Tibial nerve (tissue), 4 donors: ENCODE measurements at regions not wholly inside any gene's neighbourhood (a gene's known extent, or its start where the extent isn't known, plus 50 kb on each side); places are given as distances from the start of the nearest gene placed in this dataset.

ENCODE experiments used
- DNase-seq, 2 donors: peaks; one replicate each; pipeline ENCODE4 v3.0.0-alpha.2; 2019; ENCODE audit warnings: low spot score in 2 of 2
- H3K27ac ChIP-seq, 4 donors: fragments of 200-600 bp; sonication (generic) in 3 of 4; one replicate each; pipeline ENCODE4 v1.5.1; 2017 to 2019; ENCODE audit warnings: mild to moderate bottlenecking in 1 of 4
- H3K27me3 ChIP-seq, 2 donors: fragments of 200-600 bp; sonication (generic) in 1 of 2; one replicate each; pipeline versions ENCODE4 v1.5.1 to v1.6.0; 2017 to 2019
- H3K36me3 ChIP-seq, 3 donors: fragments of 200-600 bp; sonication (generic); one replicate each; pipeline ENCODE4 v1.5.1; 2018 to 2019
- H3K4me1 ChIP-seq, 4 donors: fragments of 200-600 bp; sonication (generic) in 3 of 4; one replicate each; pipeline ENCODE4 v1.5.1; 2017 to 2019
- H3K4me3 ChIP-seq, 4 donors: fragments of 200-600 bp; sonication (generic) in 3 of 4; one replicate each; pipeline ENCODE4 v1.5.1; 2017 to 2019; ENCODE audit warnings: mild to moderate bottlenecking in 1 of 4, moderate library complexity in 1 of 4
- H3K9me3 ChIP-seq, 4 donors: fragments of 200-600 bp; sonication (generic) in 3 of 4; one replicate each; pipeline ENCODE4 v1.5.1; 2017 to 2019
- EP300 ChIP-seq, 2 donors: sonication (generic); formaldehyde crosslinking; IDR thresholded peaks; one replicate each; pipeline ENCODE4 v1.6.1; 2017; ENCODE audit warnings: antibody characterized with exemption in 2 of 2, mild to moderate bottlenecking in 1 of 2
- POLR2A ChIP-seq, 2 donors: fragments of 450-650 bp; IDR thresholded peaks; one replicate each; pipeline ENCODE4 v1.6.1; 2017; ENCODE audit warnings: antibody characterized with exemption in 2 of 2, mild to moderate bottlenecking in 2 of 2, moderate library complexity in 2 of 2
- WGBS, 2 donors: methylation state at CpG; one replicate each; pipeline ENCODE4 v1.1.5; 2018; 5-methylcytosine and 5-hydroxymethylcytosine counted together
- TF ChIP-seq, protein P1 (sequence below), 5 experiments: fragments of 200-600 bp in 3 of 5; fragments of 450-650 bp in 2 of 5; sonication (generic) in 3 of 5; IDR thresholded peaks; one replicate each; pipeline ENCODE4 v1.5.1; 2016 to 2019; ENCODE audit warnings: antibody characterized with exemption in 5 of 5, mild to moderate bottlenecking in 3 of 5, moderate library complexity in 2 of 5

DNA sequence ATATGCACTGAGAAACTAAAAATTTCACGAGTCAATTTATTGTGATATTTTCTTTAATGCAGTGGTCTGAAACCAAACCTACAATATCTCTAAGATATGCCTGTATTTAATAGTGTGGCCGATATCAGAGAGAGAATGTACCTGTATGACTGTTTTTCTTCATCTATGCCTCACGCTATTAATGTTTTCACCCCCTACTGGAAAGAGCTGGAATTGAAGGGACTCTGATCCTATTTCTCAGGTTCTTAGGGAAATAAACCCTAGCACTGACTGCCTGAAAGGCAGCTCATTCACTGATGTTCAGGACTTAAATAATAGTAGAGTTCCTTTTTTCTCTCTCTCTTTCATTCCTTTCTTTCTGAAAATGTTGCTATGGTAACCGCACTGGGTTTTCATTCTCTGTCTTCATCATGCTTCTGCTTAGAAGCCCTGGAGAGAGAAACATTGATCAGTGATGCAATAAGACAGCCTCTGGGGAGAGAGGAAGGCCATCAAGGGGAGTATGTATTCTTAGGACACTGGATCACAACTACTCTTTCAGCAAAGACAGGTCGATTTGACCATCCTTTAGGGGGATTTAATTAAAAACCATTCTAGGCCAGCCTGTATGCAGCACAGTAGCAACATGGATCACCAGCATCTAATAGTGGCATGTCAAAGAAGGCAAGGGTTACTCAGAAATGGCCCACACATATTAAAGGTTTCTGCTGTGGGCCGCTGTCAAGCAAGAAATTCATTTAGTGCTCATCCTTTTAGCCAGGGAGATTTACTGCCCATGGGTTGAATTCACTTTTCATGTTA is 1135.7 kb downstream of the IGSF11 start:
- H3K36me3 ChIP-seq: no peaks in the 10 kb centered on the region
- TF ChIP-seq POLR2A (IDR thresholded peaks at IDR 0.05) (no peak), EP300 (IDR thresholded peaks at IDR 0.05) (no peak)
- TF ChIP-seq, protein P1, sequence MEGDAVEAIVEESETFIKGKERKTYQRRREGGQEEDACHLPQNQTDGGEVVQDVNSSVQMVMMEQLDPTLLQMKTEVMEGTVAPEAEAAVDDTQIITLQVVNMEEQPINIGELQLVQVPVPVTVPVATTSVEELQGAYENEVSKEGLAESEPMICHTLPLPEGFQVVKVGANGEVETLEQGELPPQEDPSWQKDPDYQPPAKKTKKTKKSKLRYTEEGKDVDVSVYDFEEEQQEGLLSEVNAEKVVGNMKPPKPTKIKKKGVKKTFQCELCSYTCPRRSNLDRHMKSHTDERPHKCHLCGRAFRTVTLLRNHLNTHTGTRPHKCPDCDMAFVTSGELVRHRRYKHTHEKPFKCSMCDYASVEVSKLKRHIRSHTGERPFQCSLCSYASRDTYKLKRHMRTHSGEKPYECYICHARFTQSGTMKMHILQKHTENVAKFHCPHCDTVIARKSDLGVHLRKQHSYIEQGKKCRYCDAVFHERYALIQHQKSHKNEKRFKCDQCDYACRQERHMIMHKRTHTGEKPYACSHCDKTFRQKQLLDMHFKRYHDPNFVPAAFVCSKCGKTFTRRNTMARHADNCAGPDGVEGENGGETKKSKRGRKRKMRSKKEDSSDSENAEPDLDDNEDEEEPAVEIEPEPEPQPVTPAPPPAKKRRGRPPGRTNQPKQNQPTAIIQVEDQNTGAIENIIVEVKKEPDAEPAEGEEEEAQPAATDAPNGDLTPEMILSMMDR (IDR thresholded peaks at IDR 0.05): no peak
- 61 to 67% methylated on average over 6 of the region's 6 CpGs for WGBS, 2 donors
- peaks cover 0 to 12% (median 3%) of the 10 kb centered on the region in 4 donors for H3K9me3 ChIP-seq
- no peak for DNase-seq
- H3K27me3 ChIP-seq: no peaks in the 10 kb centered on the region
- H3K4me3 ChIP-seq: no peak overlapping the region
- no peaks in the 10 kb centered on the region for H3K4me1 ChIP-seq
- H3K27ac ChIP-seq: no peak overlapping the region

DNA sequence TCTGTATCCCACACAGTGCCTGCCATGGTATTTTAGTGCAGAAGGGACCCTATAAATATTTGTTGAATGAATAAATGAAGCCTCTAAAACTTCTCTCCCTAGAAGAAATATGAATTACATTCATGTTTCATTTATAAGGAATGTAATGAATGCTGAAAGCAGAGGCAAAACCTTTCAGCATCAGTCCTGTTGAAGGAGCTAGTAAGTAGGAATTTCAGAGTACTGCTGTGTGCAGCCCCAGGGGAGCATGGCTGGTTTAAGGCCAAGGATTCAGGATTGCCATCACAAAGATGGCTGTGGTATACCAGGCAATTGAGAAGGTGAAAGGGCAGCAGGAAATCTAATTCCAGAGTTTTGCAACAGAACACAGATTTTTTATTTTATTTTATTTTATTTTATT is 1131.4 kb downstream of the IGSF11 start:
- Histone ChIP-seq H3K4me3 (no peak overlapping the region), H3K36me3 (no peaks in the 10 kb centered on the region), H3K27ac (no peak overlapping the region), H3K9me3 (peaks cover 0 to 3% (median 0%) of the 10 kb centered on the region in 4 donors), H3K27me3 (no peaks in the 10 kb centered on the region), H3K4me1 (no peaks in the 10 kb centered on the region)
- no peak for DNase-seq
- TF ChIP-seq, protein P1 (IDR thresholded peaks at IDR 0.05): no peak
- TF ChIP-seq EP300 (IDR thresholded peaks at IDR 0.05) (no peak), POLR2A (IDR thresholded peaks at IDR 0.05) (no peak)

DNA sequence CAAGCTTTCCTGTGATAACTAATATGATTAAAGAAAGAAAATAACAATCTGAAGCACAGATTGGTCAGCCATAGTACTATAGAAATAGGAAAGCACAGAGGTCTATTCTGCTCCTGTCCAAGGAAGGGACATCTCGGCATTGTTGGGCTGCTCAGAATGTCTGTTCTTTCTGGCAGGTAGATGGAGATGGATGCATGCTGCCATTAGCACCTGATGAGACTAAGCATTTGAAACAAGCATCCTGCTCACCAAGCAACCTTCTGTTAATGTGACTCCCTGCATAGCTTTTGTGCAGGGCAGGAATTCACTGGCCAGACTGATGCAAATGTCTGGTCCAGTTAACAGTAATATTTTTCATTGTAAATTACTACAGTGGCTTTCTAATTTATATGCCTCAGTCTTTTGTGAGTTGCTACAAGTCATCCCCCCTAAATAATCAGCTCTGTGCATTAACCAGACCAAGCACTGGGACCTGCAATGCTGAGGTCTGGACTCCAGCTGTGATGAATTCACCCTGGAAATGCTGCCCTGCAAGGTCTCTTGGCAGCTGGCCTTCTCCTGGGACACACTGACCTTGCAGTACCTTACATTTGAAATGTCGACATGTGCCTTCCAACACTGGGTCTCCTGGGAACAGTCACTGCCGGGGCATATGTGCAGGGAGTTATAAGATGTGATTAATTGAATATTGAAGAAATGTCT is 1123.7 kb downstream of the IGSF11 start:
- Histone ChIP-seq H3K36me3 (no peaks in the 10 kb centered on the region), H3K9me3 (no peaks in the 10 kb centered on the region), H3K27me3 (no peaks in the 10 kb centered on the region), H3K4me1 (no peaks in the 10 kb centered on the region), H3K27ac (no peak overlapping the region), H3K4me3 (no peak overlapping the region)
- no peak for DNase-seq
- WGBS, 2 donors: 52 to 62% methylated on average over 3 of the region's 3 CpGs
- TF ChIP-seq POLR2A (IDR thresholded peaks at IDR 0.05) (no peak), EP300 (IDR thresholded peaks at IDR 0.05) (no peak)
- TF ChIP-seq, protein P1 (IDR thresholded peaks at IDR 0.05): no peak

DNA sequence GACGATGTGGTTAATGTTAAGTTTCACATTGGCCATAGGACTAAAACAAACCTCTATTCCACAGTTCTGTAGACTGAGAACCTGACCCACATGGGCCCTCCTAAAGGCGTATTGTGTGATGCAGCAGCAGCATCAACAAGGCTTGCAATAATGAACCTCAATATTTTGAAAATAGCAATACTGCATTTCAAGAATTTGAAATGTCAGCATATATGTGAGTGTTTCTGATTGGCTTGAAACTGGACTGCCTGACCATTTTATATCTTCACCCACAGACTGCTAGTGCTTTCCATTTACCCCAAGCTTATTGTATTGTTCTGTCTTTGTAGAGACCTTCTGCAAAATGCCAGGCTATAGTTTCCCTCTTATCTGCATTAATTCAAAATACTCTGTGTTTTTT is 1122.3 kb downstream of the IGSF11 start:
- H3K9me3 ChIP-seq: no peaks in the 10 kb centered on the region
- DNase-seq: no peak
- H3K4me1 ChIP-seq: no peaks in the 10 kb centered on the region
- TF ChIP-seq POLR2A (IDR thresholded peaks at IDR 0.05): no peak
- no peak overlapping the region for H3K4me3 ChIP-seq
- WGBS, 2 donors: 87 to 89% methylated on average over 2 of the region's 2 CpGs
- H3K27ac ChIP-seq: no peak overlapping the region
- H3K36me3 ChIP-seq: no peaks in the 10 kb centered on the region
- H3K27me3 ChIP-seq: no peaks in the 10 kb centered on the region

DNA sequence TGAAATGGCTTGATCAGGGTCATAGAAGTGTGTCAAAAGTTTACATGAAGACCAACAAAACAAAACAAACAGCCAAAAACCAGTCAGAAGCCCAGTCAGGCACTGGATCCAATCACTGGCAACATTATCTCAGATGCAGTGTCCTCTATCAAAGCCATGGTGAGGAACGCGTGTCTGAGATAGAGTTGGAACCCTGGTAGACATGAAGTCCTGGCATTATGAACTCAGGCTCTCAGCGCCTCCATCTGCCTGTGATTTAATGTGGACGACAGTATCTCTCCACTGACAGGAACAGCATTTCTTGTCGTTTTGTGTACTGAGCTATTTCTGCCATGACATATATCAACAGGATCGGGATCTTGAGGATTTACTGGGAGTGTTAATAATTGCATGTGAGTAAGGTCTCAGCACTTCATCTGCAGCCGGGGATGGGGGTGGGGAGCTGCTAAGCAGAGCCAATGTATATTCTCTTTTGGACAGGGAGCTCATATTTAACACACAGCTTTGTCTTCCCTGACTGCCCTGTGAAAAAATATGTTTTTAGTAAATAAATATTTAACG is 1120.0 kb downstream of the IGSF11 start:
- Histone ChIP-seq H3K4me1 (no peaks in the 10 kb centered on the region), H3K27ac (no peak overlapping the region), H3K9me3 (no peaks in the 10 kb centered on the region), H3K27me3 (no peaks in the 10 kb centered on the region), H3K4me3 (no peak overlapping the region), H3K36me3 (no peaks in the 10 kb centered on the region)
- DNase-seq: no peak
- TF ChIP-seq POLR2A (IDR thresholded peaks at IDR 0.05): no peak
- 72 to 76% methylated on average over 8 of the region's 8 CpGs for WGBS, 2 donors

DNA sequence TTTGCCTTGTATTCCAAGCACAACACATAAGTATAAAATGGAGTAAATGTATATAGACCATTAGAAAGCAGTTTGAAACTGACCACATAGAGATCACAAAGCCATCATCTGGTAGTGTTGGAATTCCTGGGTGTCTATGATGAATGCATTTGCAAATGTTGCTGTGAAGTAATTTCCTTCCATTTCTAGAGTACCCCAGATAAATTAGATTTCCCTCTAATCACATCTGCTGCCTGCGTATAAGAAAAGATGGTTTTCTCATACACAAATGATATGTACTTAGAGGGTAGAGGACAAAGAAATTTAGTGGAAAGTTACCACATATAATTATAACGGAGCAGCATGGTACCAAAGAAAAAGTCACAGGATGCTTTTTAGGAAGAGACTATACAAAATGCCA is 1117.8 kb downstream of the IGSF11 start:
- Histone ChIP-seq H3K27me3 (no peaks in the 10 kb centered on the region), H3K4me1 (no peaks in the 10 kb centered on the region), H3K4me3 (no peak overlapping the region), H3K27ac (no peak overlapping the region), H3K36me3 (no peaks in the 10 kb centered on the region), H3K9me3 (no peaks in the 10 kb centered on the region)
- WGBS, 2 donors: 98% methylated on average over 2 of the region's 2 CpGs
- no peak for TF ChIP-seq POLR2A (IDR thresholded peaks at IDR 0.05)
- no peak for TF ChIP-seq EP300 (IDR thresholded peaks at IDR 0.05)
- TF ChIP-seq, protein P1 (IDR thresholded peaks at IDR 0.05): no peak
- no peak for DNase-seq
